ENCODE measurements at regions not wholly inside any gene's neighbourhood (a gene's known extent, or its start where the extent isn't known, plus 50 kb on each side); places are given as distances from the start of the nearest gene placed in this dataset.

GRCh38 chr7:387132-388022 is 97.4 kb downstream of the FOXL3 start:
- DNase-seq, result no peak

- DNase-seq, result no peak
Measured at GRCh38 chr7:388023-388960, 98.3 kb downstream of the FOXL3 start.

GRCh38 chr7:388961-389701 is 99.2 kb downstream of the FOXL3 start:
- no peak for DNase-seq

- no peak for DNase-seq
Measured at GRCh38 chr7:389911-390601, 100.1 kb downstream of the FOXL3 start.

- no peak for DNase-seq
Measured at GRCh38 chr7:390761-391410, 100.9 kb downstream of the FOXL3 start.

GRCh38 chr7:391411-391951 is 101.5 kb downstream of the FOXL3 start:
- DNase-seq, result no peak

- no peak for DNase-seq
Measured at GRCh38 chr7:391961-392524, 102.1 kb downstream of the FOXL3 start.

GRCh38 chr7:392822-393221 is 102.9 kb downstream of the FOXL3 start:
- no peak for DNase-seq

- DNase-seq, result no peak
Measured at GRCh38 chr7:395643-396042, 105.7 kb downstream of the FOXL3 start.

GRCh38 chr7:398888-399287 is 108.9 kb downstream of the FOXL3 start:
- no peak for DNase-seq

GRCh38 chr7:400901-401485 is 111.0 kb downstream of the FOXL3 start:
- no peak for DNase-seq

GRCh38 chr7:401495-401894 is 111.5 kb downstream of the FOXL3 start:
- no peak for DNase-seq

- no peak for DNase-seq
Measured at GRCh38 chr7:404812-405488, 114.7 kb downstream of the PDGFA start.

GRCh38 chr7:405489-406211 is 114.0 kb downstream of the PDGFA start:
- no peak for DNase-seq

GRCh38 chr7:407721-408539 is 111.7 kb downstream of the PDGFA start:
- DNase-seq, result no peak

- DNase-seq, result no peak
Measured at GRCh38 chr7:408751-409311, 110.8 kb downstream of the PDGFA start.

GRCh38 chr7:409339-410281 is 110.0 kb downstream of the PDGFA start:
- DNase-seq, result no peak
